ENCODE measurements at regions not wholly inside any gene's neighbourhood (a gene's known extent, or its start where the extent isn't known, plus 50 kb on each side); places are given as distances from the start of the nearest gene placed in this dataset.

DNA sequence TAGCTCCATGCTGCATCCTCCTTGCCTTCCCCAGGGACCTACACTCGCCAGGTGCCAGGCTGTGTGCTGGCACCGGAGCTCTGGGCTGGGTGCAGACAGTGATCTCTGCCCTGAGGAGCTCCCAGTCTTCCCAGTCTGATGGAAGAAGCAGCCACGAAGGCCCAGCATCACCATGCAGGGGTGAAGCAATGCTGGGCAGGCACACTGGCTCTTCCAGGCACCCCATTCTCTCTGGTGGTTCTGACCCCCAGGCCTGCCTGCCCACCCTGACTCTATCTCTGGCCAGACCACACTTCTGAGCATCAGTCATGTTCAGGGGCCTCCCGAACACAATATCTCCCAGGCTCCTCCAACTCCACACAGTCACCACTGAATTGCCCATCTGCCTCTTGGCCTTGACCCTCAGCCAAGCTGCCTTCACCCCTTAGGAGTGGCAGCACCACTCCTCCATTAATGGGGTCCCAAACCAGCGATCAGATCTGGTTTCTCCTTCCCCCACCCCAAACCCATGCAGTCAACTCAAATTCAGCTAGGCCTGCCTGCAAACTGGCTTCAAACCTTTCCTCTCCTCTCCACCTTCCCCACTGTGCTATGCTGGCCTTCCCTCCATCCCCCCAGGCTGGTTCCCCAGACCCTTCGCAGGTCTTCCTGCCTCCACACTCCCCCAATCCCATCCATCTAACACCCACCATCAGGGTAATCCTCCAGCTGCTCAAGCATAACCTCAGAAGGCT lies 102.7 kb upstream of the MVB12B start:
- no peak for DNase-seq (ENCODE audit: low read depth)

- no peak for DNase-seq (ENCODE audit: low read depth)
Observed at GRCh38 chr9:126225611-126226609, 100.7 kb upstream of the MVB12B start.

GRCh38 chr9:126226991-126227936 lies 99.4 kb upstream of the MVB12B start:
- no peak for DNase-seq (ENCODE audit: low read depth)

DNA sequence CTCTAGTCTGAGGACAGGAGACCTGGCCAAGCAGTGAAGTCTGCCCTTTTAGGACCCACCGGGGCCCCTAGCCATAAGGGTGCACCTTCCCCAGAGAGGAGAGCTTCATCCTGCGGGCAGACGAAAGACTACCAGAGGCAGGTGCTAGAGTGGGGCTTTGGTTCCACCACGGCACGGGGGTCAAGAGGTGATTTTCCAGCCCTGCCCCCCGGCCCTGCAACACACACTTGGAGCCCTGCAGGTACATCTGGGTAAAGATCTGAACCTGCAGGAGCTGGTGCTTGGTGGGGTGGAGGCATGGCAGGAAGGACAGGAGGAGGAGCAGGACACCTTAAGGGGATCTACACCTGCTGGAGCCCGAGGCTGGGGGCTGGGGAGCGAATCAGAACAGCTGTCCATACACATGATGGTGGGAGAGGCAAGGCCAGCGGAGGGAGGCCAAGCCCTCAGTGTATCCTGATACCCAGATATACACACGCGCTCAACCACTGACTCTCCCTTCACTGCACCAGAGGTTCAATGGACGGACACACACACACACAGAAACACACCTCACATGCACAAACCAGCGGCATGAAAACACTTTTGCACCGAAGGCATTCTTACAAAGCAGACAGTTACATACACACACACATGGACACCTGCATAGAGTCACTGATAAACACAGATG lies 98.4 kb upstream of the MVB12B start:
- DNase-seq (ENCODE audit: low read depth): no peak

DNA sequence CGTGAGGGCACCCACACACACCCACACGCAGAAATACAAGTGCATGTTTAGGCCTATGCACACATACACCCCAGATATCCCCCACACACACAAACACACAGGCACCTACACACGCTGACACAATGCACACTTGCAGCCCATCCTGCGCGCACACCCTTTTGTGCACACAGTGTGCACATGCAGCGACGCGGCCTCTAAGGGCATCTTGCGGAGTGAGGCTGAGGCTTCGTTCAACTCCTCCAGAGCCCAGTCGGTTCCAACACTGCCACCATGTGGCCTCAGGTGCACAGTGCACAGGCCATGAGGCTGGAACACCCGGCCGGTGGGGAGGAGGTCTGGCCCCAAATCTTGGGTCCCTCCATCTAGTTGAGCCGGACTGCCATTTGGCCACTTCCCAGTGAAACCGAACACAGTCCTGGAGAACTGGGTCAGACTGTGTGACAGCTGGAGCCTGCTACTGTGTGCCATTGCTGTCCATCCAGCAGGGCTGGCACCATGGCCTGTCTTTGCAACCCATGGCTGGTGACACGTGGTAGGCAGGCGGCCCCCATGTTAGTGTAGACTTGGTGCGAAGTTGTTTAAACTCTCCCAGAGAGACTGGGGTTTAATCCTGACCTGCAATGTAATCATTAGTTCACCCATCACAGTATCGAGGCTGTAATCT lies 97.7 kb upstream of the MVB12B start:
- DNase-seq (ENCODE audit: low read depth): peak; percentile 44

- DNase-seq (ENCODE audit: low read depth): no peak
Observed at GRCh38 chr9:126229501-126229900, 97.1 kb upstream of the MVB12B start.

- DNase-seq (ENCODE audit: low read depth): no peak
Observed at GRCh38 chr9:126230692-126231091, 95.9 kb upstream of the MVB12B start.

GRCh38 chr9:126232461-126232860 lies 94.2 kb upstream of the MVB12B start:
- DNase-seq (ENCODE audit: low read depth): no peak

- DNase-seq (ENCODE audit: low read depth): no peak
Observed at GRCh38 chr9:126233175-126233574, 93.5 kb upstream of the MVB12B start.

GRCh38 chr9:126233913-126234525 lies 92.6 kb upstream of the MVB12B start:
- DNase-seq (ENCODE audit: low read depth): no peak

DNA sequence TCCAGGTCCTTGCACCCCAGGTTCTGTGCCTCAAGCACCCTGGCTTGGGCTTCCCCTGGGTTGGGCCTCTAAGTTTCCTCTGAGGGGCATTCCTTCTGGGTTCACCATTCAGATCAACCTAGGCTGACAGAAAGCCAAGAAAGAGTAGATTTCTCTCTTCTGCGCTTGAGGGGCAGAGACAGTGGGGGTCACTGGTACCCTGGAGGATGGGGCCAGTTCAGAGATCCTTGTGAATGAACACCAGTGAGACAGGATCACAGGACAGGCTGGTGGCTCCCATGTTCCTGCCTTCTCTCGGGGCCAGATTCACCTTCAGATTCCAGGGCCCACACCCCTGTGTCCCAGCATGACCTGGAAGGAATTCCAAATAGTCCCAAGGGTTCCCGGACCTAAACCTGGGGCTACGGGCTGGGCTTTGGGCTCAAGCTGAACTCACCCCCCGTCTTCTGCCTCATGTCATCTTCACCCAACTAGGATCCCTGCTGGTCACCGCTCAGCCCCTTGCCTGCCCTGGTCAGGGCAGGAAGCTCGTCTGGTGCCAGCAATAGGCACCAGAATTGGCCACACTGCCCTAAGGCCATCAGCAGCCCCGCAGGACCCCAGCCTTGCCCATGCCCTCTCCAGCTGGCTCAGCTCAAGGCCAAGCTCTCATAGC lies 91.8 kb upstream of the MVB12B start:
- DNase-seq (ENCODE audit: low read depth): no peak

DNA sequence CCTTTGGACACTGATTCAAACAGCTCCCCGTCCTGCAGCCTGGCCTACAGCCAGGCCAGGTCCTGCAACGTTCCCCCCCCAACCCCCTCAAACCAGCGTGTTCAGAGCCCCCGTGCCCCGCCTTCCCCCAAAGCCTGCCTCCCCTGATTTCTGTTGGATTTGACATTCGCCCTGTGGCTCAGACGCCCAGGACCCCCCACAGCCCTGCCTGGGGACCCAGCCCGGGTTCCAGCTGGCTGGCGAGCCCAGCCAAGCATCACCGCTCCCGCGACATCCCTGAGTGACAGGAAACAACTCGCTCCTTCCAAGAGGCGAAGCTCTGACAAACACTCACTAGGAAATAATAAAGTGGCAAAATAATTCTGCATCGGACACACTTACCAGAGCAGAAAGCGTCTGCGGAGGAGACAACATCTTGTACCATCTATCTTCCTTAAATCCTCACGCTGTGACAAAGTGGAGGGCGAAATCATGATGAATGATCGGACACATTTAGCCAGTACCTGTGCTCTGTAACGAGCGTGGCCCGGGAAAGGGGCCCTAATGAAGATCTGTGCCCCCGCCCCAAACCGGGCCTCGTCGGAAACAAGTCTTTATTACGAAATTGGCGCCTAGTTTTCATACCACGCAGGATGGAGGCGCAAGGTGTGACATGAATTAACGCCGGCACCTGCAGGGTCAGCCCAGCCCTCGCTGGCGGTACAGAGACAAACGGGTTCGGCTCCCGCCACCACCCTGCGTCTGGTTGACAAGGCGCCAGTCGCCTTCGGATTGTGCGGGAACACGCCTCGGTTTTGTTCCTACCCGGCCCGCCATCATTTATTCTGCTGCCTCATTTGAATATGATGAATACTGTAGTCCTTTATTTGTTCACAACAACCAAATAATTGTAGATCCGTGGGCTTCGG lies 91.0 kb upstream of the MVB12B start:
- no peak for DNase-seq (ENCODE audit: low read depth)

GRCh38 chr9:126236273-126236672 lies 90.4 kb upstream of the MVB12B start:
- no peak for DNase-seq (ENCODE audit: low read depth)

DNA sequence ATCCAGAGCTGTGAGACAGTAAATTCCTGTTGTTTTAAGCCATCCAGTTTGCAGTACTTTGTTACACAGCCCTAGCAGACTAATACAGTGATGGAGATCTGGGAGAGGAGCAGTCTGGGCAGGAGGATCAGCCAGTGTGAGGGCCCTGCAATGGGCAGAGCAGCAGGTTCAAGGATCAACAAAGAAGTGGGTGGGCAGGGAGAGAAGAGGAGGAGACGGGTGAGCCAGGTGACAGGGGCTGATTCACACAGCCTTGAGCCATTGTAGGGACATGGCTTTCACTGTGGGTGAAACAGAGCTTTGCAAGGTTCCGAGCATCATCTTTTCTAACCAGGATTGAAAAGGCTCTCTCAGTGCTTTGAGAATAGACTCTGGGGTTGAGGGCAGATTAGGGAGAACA lies 88.2 kb upstream of the MVB12B start:
- no peak for DNase-seq (ENCODE audit: low read depth)

- no peak for DNase-seq (ENCODE audit: low read depth)
Observed at GRCh38 chr9:126239515-126239914, 87.1 kb upstream of the MVB12B start.

GRCh38 chr9:126240835-126241234 lies 85.8 kb upstream of the MVB12B start:
- DNase-seq (ENCODE audit: low read depth): no peak

DNA sequence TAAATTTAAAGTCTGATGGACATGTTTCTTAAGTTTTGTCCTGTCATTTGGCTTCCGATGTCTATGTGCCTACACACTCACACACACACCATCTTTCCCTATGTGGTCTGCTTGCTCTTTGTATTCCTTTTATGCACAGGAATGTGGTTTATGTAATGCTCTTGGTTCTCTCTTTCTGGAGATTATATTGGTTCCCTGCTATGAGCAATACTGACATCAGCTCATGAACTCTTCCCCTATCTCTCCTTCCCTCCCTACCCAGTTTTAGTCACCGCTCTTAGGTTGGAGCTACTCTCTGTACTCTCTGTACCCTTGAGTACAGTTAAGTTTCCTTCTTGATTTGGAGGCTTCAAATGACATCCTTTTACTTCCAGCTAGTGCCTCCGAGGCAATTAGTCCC lies 77.9 kb upstream of the MVB12B start:
- DNase-seq (ENCODE audit: low read depth): no peak

DNA sequence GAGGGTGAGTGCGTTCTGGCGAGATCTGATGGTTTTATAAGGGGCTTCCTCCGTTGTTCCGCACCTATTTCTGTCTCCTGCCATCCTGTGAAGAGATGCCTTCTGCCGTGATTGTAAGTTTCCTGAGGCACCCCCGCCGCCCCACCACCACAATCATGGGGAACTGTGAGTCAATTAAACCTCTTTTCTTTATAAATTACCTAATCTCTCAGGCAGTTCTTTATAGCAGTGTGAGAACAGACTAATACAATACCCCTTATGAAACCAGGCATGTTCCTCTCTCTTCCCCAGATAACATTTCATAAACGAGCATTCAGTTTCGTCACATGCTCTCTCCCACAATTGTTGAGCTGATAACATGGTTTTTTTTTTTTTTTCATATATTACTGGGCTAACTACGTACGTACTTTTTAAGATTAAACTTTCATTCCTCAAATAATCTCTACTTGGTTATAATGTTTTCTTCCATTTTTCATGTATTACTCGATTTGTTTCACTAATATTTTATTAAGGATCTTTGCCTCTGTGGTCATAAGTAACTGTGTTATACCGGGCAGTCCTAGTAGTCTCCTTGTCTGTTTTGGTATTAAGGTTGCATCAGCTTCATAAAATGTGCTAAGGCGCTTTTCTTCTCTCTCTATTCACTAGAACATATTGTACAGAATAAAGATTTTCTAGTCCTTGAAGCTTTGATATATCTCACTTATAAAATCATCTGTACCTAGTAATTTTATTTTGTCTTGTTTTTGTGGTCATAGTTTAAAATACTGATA lies 64.9 kb upstream of the MVB12B start:
- no peak for DNase-seq (ENCODE audit: low read depth)

All from stimulated activated CD4-positive, alpha-beta T cell treated with anti-CD3 and anti-CD28 coated beads, Interleukin-2, amount 100 ng/mL, for 4 hours (primary cell).